MV-4-11 (cell line): ENCODE measurements at regions not wholly inside any gene's neighbourhood (a gene's known extent, or its start where the extent isn't known, plus 50 kb on each side); places are given as distances from the start of the nearest gene placed in this dataset.
"Not testable (repeated sequence)": the region's sequence is repeated elsewhere in the genome, so short reads cannot be mapped to it uniquely, and the experiment has no call there.

Experiments used
- DNase-seq: peaks from one replicate; lab custom pipeline; 2025; lab: John Stamatoyannopoulos, UW

DNA sequence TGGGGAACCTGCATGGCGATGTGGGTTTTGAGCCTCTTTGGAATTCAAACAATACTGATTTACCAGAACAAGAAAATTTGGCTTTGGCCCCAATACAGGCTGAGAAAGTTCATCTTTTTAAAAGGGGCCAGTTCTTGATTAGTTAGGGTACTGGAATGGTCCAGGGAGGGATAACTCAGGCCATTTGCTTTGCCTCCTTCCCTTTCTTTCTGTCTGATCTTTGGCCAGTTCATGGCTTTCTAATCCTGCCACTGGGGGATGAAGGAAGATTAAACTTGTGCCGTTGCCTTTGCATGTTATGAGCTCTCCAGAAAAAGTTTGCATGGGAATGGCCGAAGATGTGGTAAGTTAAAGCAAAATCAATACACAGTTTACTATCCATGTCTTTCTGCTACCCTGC, 78.4 kb downstream of the ADAMTS15 start:
- no peak for DNase-seq

DNA sequence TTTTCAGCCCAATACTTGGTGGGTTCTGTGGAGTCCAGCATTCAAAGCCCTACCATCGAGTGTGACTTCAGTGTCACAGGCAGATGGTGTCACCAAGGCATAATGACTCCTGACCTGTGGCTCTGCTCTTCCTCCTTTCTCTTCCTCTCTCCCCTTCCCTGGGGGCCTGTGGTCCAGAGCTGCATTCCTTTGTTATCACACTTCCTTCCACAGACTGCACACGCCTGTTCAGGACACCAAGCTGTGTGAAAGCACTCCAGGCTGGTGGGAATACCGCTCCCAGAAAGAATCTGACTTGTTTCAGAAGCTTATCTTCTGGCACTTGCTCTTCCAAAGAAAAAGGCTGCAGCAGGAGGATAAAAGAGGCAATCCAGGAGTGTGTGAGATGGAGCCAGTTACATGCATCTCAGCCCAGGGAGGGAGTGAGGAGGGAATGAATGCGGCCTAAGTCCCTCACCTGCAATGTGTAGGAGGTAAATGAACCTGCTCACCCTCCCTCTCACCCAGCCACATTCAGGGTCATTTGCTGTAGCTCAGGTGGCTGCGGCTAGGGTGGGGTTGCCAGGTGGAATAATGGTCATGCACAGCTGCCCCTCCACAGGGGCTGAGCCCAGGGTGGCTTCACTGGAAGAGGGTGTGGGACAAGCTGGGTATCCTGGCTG, 79.3 kb downstream of the ADAMTS15 start:
- peak; percentile 88 for DNase-seq

- no peak for DNase-seq
These were observed 80.1 kb downstream of the ADAMTS15 start for GRCh38 chr11:130528298-130529261.

- DNase-seq = no peak
These were observed 80.9 kb downstream of the ADAMTS15 start for GRCh38 chr11:130529366-130529765.

DNA sequence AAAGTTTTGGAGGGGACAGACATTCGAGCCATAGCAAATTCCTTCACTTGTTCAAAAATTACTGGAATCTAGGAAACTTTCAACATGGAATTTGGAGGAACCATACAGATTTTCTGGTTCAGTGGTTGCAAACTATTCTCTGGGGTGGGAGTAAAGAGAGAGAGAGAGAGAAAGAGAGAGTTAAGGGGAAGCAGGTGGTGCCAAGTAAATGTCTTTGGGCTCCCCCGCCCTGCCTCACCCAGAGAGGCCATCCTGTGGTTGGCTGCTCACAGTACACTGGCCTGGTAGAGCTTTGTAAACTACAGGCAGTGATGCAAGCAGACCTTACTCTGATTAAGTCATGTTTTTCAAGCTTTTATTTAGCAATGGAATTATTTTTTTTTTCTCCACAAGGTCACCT, 82.6 kb downstream of the ADAMTS15 start:
- DNase-seq = peak; percentile 29

- DNase-seq = no peak
These were observed 84.8 kb downstream of the ADAMTS15 start for GRCh38 chr11:130533113-130533798.

DNA sequence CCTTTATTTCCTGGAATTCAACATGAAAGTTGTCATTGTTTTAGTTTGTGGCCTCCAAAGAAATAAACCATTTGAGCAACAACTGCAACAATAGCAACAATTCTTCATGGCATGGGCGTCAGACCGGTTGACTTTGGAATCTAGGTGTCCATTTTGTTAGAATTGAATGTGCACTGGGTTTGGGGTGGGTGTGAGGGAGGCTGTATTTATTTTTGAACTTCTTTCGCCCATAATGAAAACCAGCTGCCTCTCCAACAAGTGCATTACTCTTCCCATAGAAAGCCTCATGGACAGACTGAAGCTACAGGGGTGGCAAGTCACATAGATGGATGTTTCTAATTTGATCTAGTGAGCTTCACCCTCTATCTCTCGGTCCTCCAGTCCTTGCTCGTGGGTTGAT, 85.4 kb downstream of the ADAMTS15 start:
- DNase-seq = no peak

DNA sequence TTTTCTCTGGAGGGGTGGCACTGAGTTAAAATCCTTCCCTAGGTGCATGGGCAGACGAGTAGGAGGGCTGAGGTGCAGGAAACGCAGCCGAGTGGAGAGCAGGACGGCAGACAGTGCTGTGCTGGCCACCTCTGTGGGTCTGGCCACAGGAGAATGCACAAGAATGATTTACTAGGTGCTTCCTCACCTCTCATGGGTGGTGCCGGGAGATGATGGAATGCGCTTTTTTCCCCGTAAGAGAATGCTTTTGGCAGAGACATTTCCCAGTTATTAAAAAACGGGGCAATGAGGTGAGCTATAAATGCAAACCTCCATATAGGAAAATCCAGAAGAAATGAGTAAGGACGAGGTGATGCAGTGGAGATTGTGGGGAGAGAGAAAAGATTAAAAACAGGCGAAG, 86.1 kb downstream of the ADAMTS15 start:
- DNase-seq = no peak

DNA sequence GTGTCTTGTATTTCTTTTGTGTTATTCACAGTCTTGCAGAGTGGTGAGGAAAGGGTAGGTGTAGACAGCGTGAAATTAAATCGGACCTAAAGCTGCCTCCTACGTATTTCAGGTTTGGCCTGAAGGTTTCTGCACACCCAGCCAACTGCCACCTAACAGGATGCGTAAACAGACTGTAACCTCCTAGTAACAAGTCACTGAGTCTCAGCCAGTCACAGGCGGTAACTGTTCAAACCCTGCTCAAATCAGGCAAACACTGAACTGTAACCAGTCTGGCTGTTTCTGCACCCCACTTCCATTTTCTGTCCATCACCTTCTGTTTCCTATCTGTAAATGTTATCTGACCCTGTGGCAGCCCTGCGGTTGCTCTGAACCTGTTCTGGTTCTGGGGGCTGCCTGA, 87.1 kb downstream of the ADAMTS15 start:
- DNase-seq = no peak

DNA sequence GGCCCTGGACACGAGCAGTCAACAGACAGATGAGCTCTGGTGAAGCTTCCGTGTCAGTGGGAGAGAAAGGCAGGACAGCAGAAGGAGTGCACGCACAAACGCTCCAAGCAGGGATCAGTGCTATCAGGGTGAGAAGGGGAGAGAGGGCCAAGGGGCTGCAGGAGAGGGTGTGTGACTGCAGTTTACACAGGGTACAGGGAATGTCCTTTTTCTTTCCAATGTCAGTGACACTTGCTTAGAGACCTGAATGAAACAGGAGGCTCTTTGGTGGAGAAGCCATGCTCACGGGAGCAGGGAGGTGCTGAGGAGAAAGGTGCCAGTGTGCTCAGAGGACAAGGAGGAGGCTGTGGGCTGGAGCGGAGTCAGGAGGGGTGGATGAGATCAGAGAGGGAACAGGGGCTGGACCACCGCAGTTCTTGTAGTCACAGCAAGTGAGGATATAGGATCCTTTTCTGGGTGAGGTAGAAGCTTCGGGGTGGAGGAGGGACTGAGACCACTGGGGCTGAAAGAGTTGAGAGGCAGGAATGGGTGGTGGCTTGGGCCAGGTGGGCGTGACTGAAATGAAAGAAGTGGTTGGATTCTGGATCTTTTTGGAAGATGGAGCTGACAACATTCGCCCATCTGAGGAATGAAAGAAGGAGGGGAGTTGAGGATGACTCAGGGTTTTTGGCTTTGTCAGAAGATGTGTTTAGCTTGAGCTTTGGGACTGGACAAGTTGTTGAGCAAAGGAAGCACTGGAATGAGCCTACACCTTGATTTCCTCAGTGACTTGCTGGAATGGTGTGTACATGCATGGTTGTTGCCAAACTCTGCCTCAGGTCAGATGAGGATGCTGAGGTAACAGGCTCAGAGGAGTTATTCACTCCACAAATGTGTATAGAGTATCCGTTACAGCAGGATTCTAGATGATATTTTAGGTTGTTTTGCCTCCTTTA, 87.9 kb downstream of the ADAMTS15 start:
- no peak for DNase-seq

DNA sequence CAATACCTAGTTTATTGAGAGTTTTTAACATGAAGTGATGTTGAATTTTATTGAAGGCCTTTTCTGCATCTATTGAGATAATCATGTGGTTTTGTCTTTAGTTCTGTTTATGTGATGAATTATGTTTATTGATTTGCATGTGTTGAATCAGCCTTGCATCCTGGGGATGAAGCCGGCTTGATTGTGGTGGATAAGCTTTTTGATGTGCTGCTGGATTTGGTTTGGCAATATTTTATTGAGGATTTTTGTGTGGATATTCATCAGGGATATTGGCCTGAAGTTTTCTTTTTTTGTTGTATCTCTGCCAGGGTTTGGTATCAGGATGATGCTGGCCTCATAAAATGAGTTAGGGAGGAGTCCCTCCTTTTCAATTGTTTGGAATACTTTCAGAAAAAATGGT, 91.2 kb downstream of the ADAMTS15 start:
- DNase-seq = not testable (repeated sequence)

DNA sequence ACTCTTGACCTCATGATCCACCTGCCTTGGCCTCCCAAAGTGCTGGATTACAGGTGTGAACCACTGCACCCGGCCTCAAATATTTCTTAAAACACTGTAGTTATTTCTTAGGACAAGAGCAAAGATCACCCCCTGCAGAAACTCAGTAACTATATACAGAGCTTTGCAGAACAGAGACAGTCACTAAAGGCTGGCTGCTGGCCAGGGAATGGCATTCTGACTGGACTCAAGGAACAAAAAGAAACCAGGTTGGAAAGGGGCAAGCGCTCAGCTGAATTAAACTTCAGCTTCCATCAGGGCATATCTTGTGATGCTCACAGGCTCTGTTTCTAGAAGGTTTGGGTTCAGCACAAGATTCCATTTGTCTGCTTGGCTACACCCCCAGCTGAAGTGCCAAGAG, 95.8 kb downstream of the ADAMTS15 start:
- DNase-seq = no peak

- DNase-seq = no peak
These were observed 97.1 kb downstream of the ADAMTS15 start for GRCh38 chr11:130545449-130546072.

GRCh38 chr11:130546438-130546837, 98.0 kb downstream of the ADAMTS15 start:
- DNase-seq = no peak

DNA sequence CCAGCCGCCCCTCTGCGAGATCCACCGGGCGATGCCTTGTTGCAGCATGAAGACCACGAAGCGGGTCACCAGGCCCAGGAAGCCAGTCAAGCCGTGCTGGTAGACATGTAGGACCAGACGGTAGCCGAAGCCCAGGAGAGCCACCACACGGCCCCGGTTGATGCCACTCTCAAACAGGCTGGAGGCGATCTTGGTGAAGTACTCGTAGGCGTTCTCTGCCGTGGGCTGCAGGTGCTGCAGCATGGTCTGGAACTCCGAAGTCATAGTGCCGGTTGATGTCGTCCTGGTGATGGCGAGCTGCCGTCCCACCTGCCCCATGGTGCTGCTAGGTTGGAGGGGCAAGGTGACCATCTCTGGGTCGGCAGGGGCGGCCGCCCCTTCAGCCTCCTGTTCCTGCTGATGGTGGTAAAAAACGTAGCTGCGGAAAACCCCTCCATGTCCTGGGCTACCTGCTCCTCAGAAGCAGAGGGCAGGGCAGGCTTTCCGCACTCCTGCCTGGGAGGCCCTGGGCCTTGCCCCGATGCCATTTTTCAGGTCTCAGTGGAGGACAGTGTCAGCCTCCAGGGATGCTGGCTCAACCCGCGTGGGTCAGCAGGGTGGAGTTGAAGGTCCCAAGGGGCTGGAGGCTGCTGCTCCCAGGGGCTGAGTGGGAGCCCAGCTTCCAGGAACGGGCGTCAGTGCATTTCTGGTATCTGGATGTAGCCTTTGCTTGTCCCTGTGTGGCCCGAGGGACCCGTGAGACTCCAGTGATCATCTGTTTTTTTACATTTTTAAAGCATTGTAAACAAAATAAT, 98.7 kb downstream of the ADAMTS15 start:
- no peak for DNase-seq

GRCh38 chr11:130547761-130548490, 99.5 kb downstream of the ADAMTS15 start:
- no peak for DNase-seq

- DNase-seq = no peak
These were observed 100.0 kb downstream of the ADAMTS15 start for GRCh38 chr11:130548491-130548833.

- peak; percentile 42 for DNase-seq
These were observed 101.1 kb downstream of the ADAMTS15 start for GRCh38 chr11:130549393-130549999.

- DNase-seq = peak; percentile 62
These were observed 101.7 kb downstream of the ADAMTS15 start for GRCh38 chr11:130550150-130550549.
